ENCODE measurements at regions not wholly inside any gene's neighbourhood (a gene's known extent, or its start where the extent isn't known, plus 50 kb on each side); places are given as distances from the start of the nearest gene placed in this dataset.

GRCh38 chr11:22472306-22472705, 134.1 kb downstream of the SLC17A6 start:
- H3K4me3 ChIP-seq (ENCODE audit: low read length in 2 of 2): no peak overlapping the region
- H3K18ac ChIP-seq (ENCODE audit: low read length): no peak overlapping the region
- no peaks in the 10 kb centered on the region for H3K36me3 ChIP-seq (replicated peaks in 1 of 2; ENCODE audit: control insufficient read depth in 2 of 2, insufficient read depth in 2 of 2, low read length in 2 of 2)
- no peaks in the 10 kb centered on the region for H3K27me3 ChIP-seq (ENCODE audit: control insufficient read depth in 3 of 3, insufficient read depth in 3 of 3, low read depth in 1 of 3, low read length in 3 of 3)
- H2AFZ ChIP-seq (ENCODE audit: low read length): no peak overlapping the region
- H2AK5ac ChIP-seq (ENCODE audit: low read depth, low read length): no peak overlapping the region
- H2BK120ac ChIP-seq (ENCODE audit: low read depth, low read length): no peak overlapping the region
- no peak overlapping the region for H3K14ac ChIP-seq (ENCODE audit: low read length)
- no peak overlapping the region for H4K8ac ChIP-seq (ENCODE audit: low read depth, low read length)
- H2BK12ac ChIP-seq (ENCODE audit: low read length): no peak overlapping the region
- no peak for DNase-seq (ENCODE audit: low spot score)
- H2BK5ac ChIP-seq (ENCODE audit: low read length): no peak overlapping the region
- no peaks in the 10 kb centered on the region for H3K79me1 ChIP-seq (ENCODE audit: low read depth, low read length)
- H2BK15ac ChIP-seq (ENCODE audit: low read length): no peak overlapping the region
- H3K4ac ChIP-seq (ENCODE audit: low read length): no peak overlapping the region
- no peaks in the 10 kb centered on the region for H3K4me1 ChIP-seq (ENCODE audit: control insufficient read depth in 2 of 2, insufficient read depth in 1 of 2, low read depth in 1 of 2, low read length in 2 of 2)
- H3K4me2 ChIP-seq (ENCODE audit: insufficient read depth, low read length, poor library complexity, severe bottlenecking): no peak overlapping the region
- no peak overlapping the region for H3K23ac ChIP-seq (ENCODE audit: low read depth, low read length, poor library complexity)
- no CpG with 5 or more reads among the region's 7 CpGs for WGBS, 2 donors (ENCODE audit: extremely low coverage in 2 of 2, insufficient read length in 2 of 2, insufficient replicate concordance in 1 of 2)
- no peaks in the 10 kb centered on the region for H3K9me3 ChIP-seq (replicated peaks in 1 of 2; ENCODE audit: control insufficient read depth in 2 of 2, insufficient read depth in 1 of 2, low read depth in 1 of 2, low read length in 2 of 2)
- no peak overlapping the region for H3K27ac ChIP-seq (replicated peaks; ENCODE audit: low read length)
- H3K9ac ChIP-seq (ENCODE audit: low read depth, low read length, poor library complexity): no peak overlapping the region
- H4K91ac ChIP-seq (ENCODE audit: low read depth, low read length, poor library complexity): no peak overlapping the region

- Histone ChIP-seq H3K9ac (ENCODE audit: low read depth, low read length, poor library complexity) (no peak overlapping the region), H2BK120ac (ENCODE audit: low read depth, low read length) (no peak overlapping the region), H3K36me3 (replicated peaks in 1 of 2; ENCODE audit: control insufficient read depth in 2 of 2, insufficient read depth in 2 of 2, low read length in 2 of 2) (no peaks in the 10 kb centered on the region), H2BK12ac (ENCODE audit: low read length) (no peak overlapping the region), H2BK5ac (ENCODE audit: low read length) (no peak overlapping the region), H3K4ac (ENCODE audit: low read length) (no peak overlapping the region), H2BK15ac (ENCODE audit: low read length) (no peak overlapping the region), H2AFZ (ENCODE audit: low read length) (no peak overlapping the region), H3K27ac (replicated peaks; ENCODE audit: low read length) (no peak overlapping the region), H3K18ac (ENCODE audit: low read length) (no peak overlapping the region), H3K4me1 (ENCODE audit: control insufficient read depth in 2 of 2, insufficient read depth in 1 of 2, low read depth in 1 of 2, low read length in 2 of 2) (no peaks in the 10 kb centered on the region), H4K91ac (ENCODE audit: low read depth, low read length, poor library complexity) (no peak overlapping the region), H3K4me3 (ENCODE audit: low read length in 2 of 2) (no peak overlapping the region), H3K23ac (ENCODE audit: low read depth, low read length, poor library complexity) (no peak overlapping the region), H3K9me3 (replicated peaks in 1 of 2; ENCODE audit: control insufficient read depth in 2 of 2, insufficient read depth in 1 of 2, low read depth in 1 of 2, low read length in 2 of 2) (no peaks in the 10 kb centered on the region), H3K4me2 (ENCODE audit: insufficient read depth, low read length, poor library complexity, severe bottlenecking) (no peak overlapping the region), H3K14ac (ENCODE audit: low read length) (no peak overlapping the region), H2AK5ac (ENCODE audit: low read depth, low read length) (no peak overlapping the region), H3K79me1 (ENCODE audit: low read depth, low read length) (no peaks in the 10 kb centered on the region), H4K8ac (ENCODE audit: low read depth, low read length) (no peak overlapping the region), H3K27me3 (ENCODE audit: control insufficient read depth in 3 of 3, insufficient read depth in 3 of 3, low read depth in 1 of 3, low read length in 3 of 3) (no peaks in the 10 kb centered on the region)
- DNase-seq (ENCODE audit: low spot score): no peak
- no CpG with 5 or more reads among the region's 2 CpGs for WGBS, 2 donors (ENCODE audit: extremely low coverage in 2 of 2, insufficient read length in 2 of 2, insufficient replicate concordance in 1 of 2)
Observed at GRCh38 chr11:22471385-22471784, 133.2 kb downstream of the SLC17A6 start.

GRCh38 chr11:22467741-22468140, 129.6 kb downstream of the SLC17A6 start:
- Histone ChIP-seq H3K18ac (ENCODE audit: low read length) (no peak overlapping the region), H3K9ac (ENCODE audit: low read depth, low read length, poor library complexity) (no peak overlapping the region), H3K79me1 (ENCODE audit: low read depth, low read length) (no peaks in the 10 kb centered on the region), H3K9me3 (replicated peaks in 1 of 2; ENCODE audit: control insufficient read depth in 2 of 2, insufficient read depth in 1 of 2, low read depth in 1 of 2, low read length in 2 of 2) (no peaks in the 10 kb centered on the region), H4K91ac (ENCODE audit: low read depth, low read length, poor library complexity) (no peak overlapping the region), H3K14ac (ENCODE audit: low read length) (no peak overlapping the region), H2AFZ (ENCODE audit: low read length) (no peak overlapping the region), H3K4me2 (ENCODE audit: insufficient read depth, low read length, poor library complexity, severe bottlenecking) (no peak overlapping the region), H2BK120ac (ENCODE audit: low read depth, low read length) (no peak overlapping the region), H3K27me3 (ENCODE audit: control insufficient read depth in 3 of 3, insufficient read depth in 3 of 3, low read depth in 1 of 3, low read length in 3 of 3) (no peaks in the 10 kb centered on the region), H2BK12ac (ENCODE audit: low read length) (no peak overlapping the region), H3K36me3 (replicated peaks in 1 of 2; ENCODE audit: control insufficient read depth in 2 of 2, insufficient read depth in 2 of 2, low read length in 2 of 2) (no peaks in the 10 kb centered on the region), H3K4me3 (ENCODE audit: low read length in 2 of 2) (no peak overlapping the region), H2AK5ac (ENCODE audit: low read depth, low read length) (no peak overlapping the region), H3K4ac (ENCODE audit: low read length) (no peak overlapping the region), H3K27ac (replicated peaks; ENCODE audit: low read length) (no peak overlapping the region), H2BK5ac (ENCODE audit: low read length) (no peak overlapping the region), H3K23ac (ENCODE audit: low read depth, low read length, poor library complexity) (no peak overlapping the region), H2BK15ac (ENCODE audit: low read length) (no peak overlapping the region), H4K8ac (ENCODE audit: low read depth, low read length) (no peak overlapping the region), H3K4me1 (ENCODE audit: control insufficient read depth in 2 of 2, insufficient read depth in 1 of 2, low read depth in 1 of 2, low read length in 2 of 2) (no peaks in the 10 kb centered on the region)
- no peak for DNase-seq (ENCODE audit: low spot score)
- no CpG with 5 or more reads among the region's 2 CpGs for WGBS, 2 donors (ENCODE audit: extremely low coverage in 2 of 2, insufficient read length in 2 of 2, insufficient replicate concordance in 1 of 2)

GRCh38 chr11:22467248-22467647, 129.1 kb downstream of the SLC17A6 start:
- no peak overlapping the region for H3K18ac ChIP-seq (ENCODE audit: low read length)
- no peaks in the 10 kb centered on the region for H3K27me3 ChIP-seq (ENCODE audit: control insufficient read depth in 3 of 3, insufficient read depth in 3 of 3, low read depth in 1 of 3, low read length in 3 of 3)
- no peak overlapping the region for H3K4me2 ChIP-seq (ENCODE audit: insufficient read depth, low read length, poor library complexity, severe bottlenecking)
- no peak overlapping the region for H3K14ac ChIP-seq (ENCODE audit: low read length)
- no peak overlapping the region for H2BK120ac ChIP-seq (ENCODE audit: low read depth, low read length)
- no peak for DNase-seq (ENCODE audit: low spot score)
- H3K79me1 ChIP-seq (ENCODE audit: low read depth, low read length): no peaks in the 10 kb centered on the region
- no CpG with 5 or more reads among the region's 2 CpGs for WGBS, 2 donors (ENCODE audit: extremely low coverage in 2 of 2, insufficient read length in 2 of 2, insufficient replicate concordance in 1 of 2)
- H3K9me3 ChIP-seq (replicated peaks in 1 of 2; ENCODE audit: control insufficient read depth in 2 of 2, insufficient read depth in 1 of 2, low read depth in 1 of 2, low read length in 2 of 2): no peaks in the 10 kb centered on the region
- H3K9ac ChIP-seq (ENCODE audit: low read depth, low read length, poor library complexity): no peak overlapping the region
- H4K91ac ChIP-seq (ENCODE audit: low read depth, low read length, poor library complexity): no peak overlapping the region
- no peak overlapping the region for H3K4ac ChIP-seq (ENCODE audit: low read length)
- H2BK12ac ChIP-seq (ENCODE audit: low read length): no peak overlapping the region
- H4K8ac ChIP-seq (ENCODE audit: low read depth, low read length): no peak overlapping the region
- H2BK15ac ChIP-seq (ENCODE audit: low read length): no peak overlapping the region
- no peak overlapping the region for H3K4me3 ChIP-seq (ENCODE audit: low read length in 2 of 2)
- H3K27ac ChIP-seq (replicated peaks; ENCODE audit: low read length): no peak overlapping the region
- no peak overlapping the region for H3K23ac ChIP-seq (ENCODE audit: low read depth, low read length, poor library complexity)
- no peak overlapping the region for H2AFZ ChIP-seq (ENCODE audit: low read length)
- no peaks in the 10 kb centered on the region for H3K4me1 ChIP-seq (ENCODE audit: control insufficient read depth in 2 of 2, insufficient read depth in 1 of 2, low read depth in 1 of 2, low read length in 2 of 2)
- H2AK5ac ChIP-seq (ENCODE audit: low read depth, low read length): no peak overlapping the region
- H2BK5ac ChIP-seq (ENCODE audit: low read length): no peak overlapping the region
- no peaks in the 10 kb centered on the region for H3K36me3 ChIP-seq (replicated peaks in 1 of 2; ENCODE audit: control insufficient read depth in 2 of 2, insufficient read depth in 2 of 2, low read length in 2 of 2)

Measured in neuronal stem cell (in vitro differentiated cells).